GM12892 (cell line): ENCODE measurements at regions not wholly inside any gene's neighbourhood (a gene's known extent, or its start where the extent isn't known, plus 50 kb on each side); places are given as distances from the start of the nearest gene placed in this dataset.

Source experiments
- POLR2A ChIP-seq: IDR thresholded peaks from 2 replicates; pipeline ENCODE4 v1.6.1; 2011; ENCODE audit warnings: low read depth, low read length, control low read depth
- POLR2AphosphoS5 ChIP-seq: IDR thresholded peaks from 2 replicates; pipeline ENCODE4 v1.6.1; 2011; ENCODE audit warnings: low read depth, low read length, control low read depth
- TAF1 ChIP-seq: IDR thresholded peaks from 2 replicates; pipeline ENCODE4 v1.6.1; 2011; ENCODE audit warnings: low read depth, mild to moderate bottlenecking, control low read depth, low read length, borderline replicate concordance

DNA sequence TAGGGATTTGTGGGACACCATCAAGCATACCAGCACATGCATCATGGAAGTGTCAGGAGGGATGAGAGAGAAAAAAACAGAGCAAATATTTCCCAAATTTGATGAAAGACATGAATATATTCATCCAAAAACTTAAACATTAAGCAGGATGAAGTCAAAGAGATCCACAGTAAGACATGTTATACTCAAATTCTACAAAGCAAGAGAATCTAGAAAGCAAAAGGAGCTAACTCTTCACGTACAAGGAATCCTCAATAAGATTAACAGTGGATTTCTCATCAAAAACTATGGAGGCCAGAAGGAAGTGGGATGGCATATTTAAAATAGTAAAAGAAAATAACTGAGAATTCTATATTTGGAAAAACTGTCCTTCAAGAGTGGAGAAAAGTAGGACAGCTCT is 374.8 kb downstream of the ZFHX3 start:
- no peak for TF ChIP-seq POLR2A
- TF ChIP-seq TAF1, result no peak
- no peak for TF ChIP-seq POLR2AphosphoS5
